MG63 (cell line): ENCODE measurements at regions not wholly inside any gene's neighbourhood (a gene's known extent, or its start where the extent isn't known, plus 50 kb on each side); places are given as distances from the start of the nearest gene placed in this dataset.

ENCODE experiments used
- DNase-seq: peaks from one replicate; pipeline ENCODE4 v3.0.0-alpha.2; 2020
- H3K27me3 ChIP-seq: fragments of 250-450 bp; sonication (Bioruptor Pico); 2 replicates; pipeline ENCODE4 v1.5.1; 2020; ENCODE audit warnings: mild to moderate bottlenecking, moderate library complexity
- H3K36me3 ChIP-seq: fragments of 250-450 bp; sonication (Bioruptor Pico); 2 replicates; pipeline ENCODE4 v1.5.1; 2020; ENCODE audit warnings: mild to moderate bottlenecking, moderate library complexity
- H3K4me3 ChIP-seq: fragments of 250-450 bp; sonication (Bioruptor Pico); 2 replicates; pipeline ENCODE4 v1.5.1; 2020; ENCODE audit warnings: mild to moderate bottlenecking, moderate library complexity
- H3K9me3 ChIP-seq: fragments of 250-450 bp; sonication (Bioruptor Pico); 2 replicates; pipeline ENCODE4 v1.5.1; 2020; ENCODE audit warnings: mild to moderate bottlenecking, moderate library complexity

- no peak for DNase-seq
- no peaks in the 10 kb centered on the region for H3K9me3 ChIP-seq
- H3K36me3 ChIP-seq = no peaks in the 10 kb centered on the region
- H3K27me3 ChIP-seq = no peaks in the 10 kb centered on the region
- H3K4me3 ChIP-seq = no peak overlapping the region
Measured at GRCh38 chr2:7777668-7778067, 860.5 kb downstream of the RNF144A start.

- no peak for DNase-seq
- H3K4me3 ChIP-seq = no peak overlapping the region
- no peaks in the 10 kb centered on the region for H3K36me3 ChIP-seq
- H3K9me3 ChIP-seq = no peaks in the 10 kb centered on the region
- no peaks in the 10 kb centered on the region for H3K27me3 ChIP-seq
Measured at GRCh38 chr2:7780321-7780720, 863.1 kb downstream of the RNF144A start.

GRCh38 chr2:7785700-7786099 lies 868.5 kb downstream of the RNF144A start:
- no peak for DNase-seq
- no peak overlapping the region for H3K4me3 ChIP-seq
- no peaks in the 10 kb centered on the region for H3K9me3 ChIP-seq
- H3K27me3 ChIP-seq = no peaks in the 10 kb centered on the region
- H3K36me3 ChIP-seq = no peaks in the 10 kb centered on the region

GRCh38 chr2:7788736-7789135 lies 871.5 kb downstream of the RNF144A start:
- H3K36me3 ChIP-seq = no peaks in the 10 kb centered on the region
- no peak overlapping the region for H3K4me3 ChIP-seq
- H3K9me3 ChIP-seq = no peaks in the 10 kb centered on the region
- no peaks in the 10 kb centered on the region for H3K27me3 ChIP-seq
- DNase-seq = peak; percentile 61

GRCh38 chr2:7792031-7792651 lies 874.9 kb downstream of the RNF144A start:
- Histone ChIP-seq H3K36me3 (no peaks in the 10 kb centered on the region), H3K27me3 (no peaks in the 10 kb centered on the region), H3K4me3 (no peak overlapping the region), H3K9me3 (no peaks in the 10 kb centered on the region)
- no peak for DNase-seq

GRCh38 chr2:7795778-7796563 lies 878.8 kb downstream of the RNF144A start:
- no peaks in the 10 kb centered on the region for H3K9me3 ChIP-seq
- no peak overlapping the region for H3K4me3 ChIP-seq
- H3K27me3 ChIP-seq = no peaks in the 10 kb centered on the region
- no peaks in the 10 kb centered on the region for H3K36me3 ChIP-seq
- peak; percentile 26 for DNase-seq

GRCh38 chr2:7800031-7800430 lies 881.8 kb upstream of the ID2 start:
- Histone ChIP-seq H3K27me3 (no peaks in the 10 kb centered on the region), H3K4me3 (no peak overlapping the region), H3K9me3 (peaks cover 7% of the 10 kb centered on the region; the same call in 1 of the 2 replicates), H3K36me3 (no peaks in the 10 kb centered on the region)
- no peak for DNase-seq

- H3K36me3 ChIP-seq = no peaks in the 10 kb centered on the region
Measured at GRCh38 chr2:7801212-7801611, 880.6 kb upstream of the ID2 start.

GRCh38 chr2:7803515-7803914 lies 878.3 kb upstream of the ID2 start:
- Histone ChIP-seq H3K36me3 (no peaks in the 10 kb centered on the region), H3K27me3 (no peaks in the 10 kb centered on the region), H3K4me3 (no peak overlapping the region), H3K9me3 (peaks cover 7% of the 10 kb centered on the region; the same call in 1 of the 2 replicates)
- no peak for DNase-seq

More at GRCh38 chr2:7801212-7801611, 880.6 kb upstream of the ID2 start:
- Histone ChIP-seq H3K9me3 (peaks cover 7% of the 10 kb centered on the region; the same call in 1 of the 2 replicates), H3K4me3 (no peak overlapping the region), H3K27me3 (no peaks in the 10 kb centered on the region)
- DNase-seq = no peak

GRCh38 chr2:7809640-7810039 lies 872.2 kb upstream of the ID2 start:
- Histone ChIP-seq H3K36me3 (no peaks in the 10 kb centered on the region), H3K27me3 (no peaks in the 10 kb centered on the region), H3K4me3 (no peak overlapping the region), H3K9me3 (no peaks in the 10 kb centered on the region)
- DNase-seq = no peak

GRCh38 chr2:7811073-7811472 lies 870.8 kb upstream of the ID2 start:
- no peaks in the 10 kb centered on the region for H3K27me3 ChIP-seq
- DNase-seq = no peak
- H3K9me3 ChIP-seq = no peaks in the 10 kb centered on the region
- H3K36me3 ChIP-seq = no peaks in the 10 kb centered on the region
- H3K4me3 ChIP-seq = no peak overlapping the region

- Histone ChIP-seq H3K27me3 (no peaks in the 10 kb centered on the region), H3K36me3 (no peaks in the 10 kb centered on the region), H3K9me3 (no peaks in the 10 kb centered on the region), H3K4me3 (no peak overlapping the region)
- peak; percentile 59 for DNase-seq
Measured at GRCh38 chr2:7812231-7812995, 869.4 kb upstream of the ID2 start.

GRCh38 chr2:7813541-7814292 lies 868.1 kb upstream of the ID2 start:
- Histone ChIP-seq H3K27me3 (no peaks in the 10 kb centered on the region), H3K4me3 (no peak overlapping the region), H3K36me3 (no peaks in the 10 kb centered on the region), H3K9me3 (no peaks in the 10 kb centered on the region)
- peak; percentile 63 for DNase-seq

GRCh38 chr2:7815726-7816125 lies 866.1 kb upstream of the ID2 start:
- no peak for DNase-seq
- Histone ChIP-seq H3K4me3 (no peak overlapping the region), H3K9me3 (no peaks in the 10 kb centered on the region), H3K36me3 (no peaks in the 10 kb centered on the region), H3K27me3 (no peaks in the 10 kb centered on the region)

GRCh38 chr2:7816233-7816632 lies 865.6 kb upstream of the ID2 start:
- H3K36me3 ChIP-seq = no peaks in the 10 kb centered on the region
- H3K9me3 ChIP-seq = no peaks in the 10 kb centered on the region
- no peak for DNase-seq
- H3K4me3 ChIP-seq = no peak overlapping the region
- no peaks in the 10 kb centered on the region for H3K27me3 ChIP-seq

- Histone ChIP-seq H3K36me3 (no peaks in the 10 kb centered on the region), H3K9me3 (no peaks in the 10 kb centered on the region), H3K27me3 (no peaks in the 10 kb centered on the region), H3K4me3 (no peak overlapping the region)
- no peak for DNase-seq
Measured at GRCh38 chr2:7816944-7817343, 864.9 kb upstream of the ID2 start.

- Histone ChIP-seq H3K4me3 (no peak overlapping the region), H3K27me3 (no peaks in the 10 kb centered on the region), H3K9me3 (no peaks in the 10 kb centered on the region), H3K36me3 (no peaks in the 10 kb centered on the region)
- peak; percentile 62 for DNase-seq
Measured at GRCh38 chr2:7819316-7819715, 862.5 kb upstream of the ID2 start.
